HepG2 (cell line): ENCODE measurements at regions not wholly inside any gene's neighbourhood (a gene's known extent, or its start where the extent isn't known, plus 50 kb on each side); places are given as distances from the start of the nearest gene placed in this dataset.

Experiments
- ATAC-seq: fragments of 200-7000 bp; cut with Tn5 transposase; 3 replicates; pipeline ENCODE4 v1.9.1; 2020; ENCODE audit warnings: mild to moderate bottlenecking, moderate library complexity
- BruUV-seq: library from RNA; stranded (reverse); fragments of 400-500 nt; replicated peaks from 2 replicates; lab custom pipeline; 2021; lab: Mats Ljungman, UMichigan
- CTCF ChIA-PET: fragments of 300-600 bp; formaldehyde crosslinking; extraction: SDS; loops from one replicate; lab custom pipeline; 2021; ENCODE audit warnings: low total read pairs, inconsistent platforms, low intra/inter-chr PET ratio; lab: Yijun Ruan, JAX
- POLR2A ChIA-PET: fragments of 350-600 bp; sonication (Branson Sonifier 250); formaldehyde crosslinking; loops from one replicate; lab custom pipeline; 2020; ENCODE audit warnings: antibody characterized with exemption, inconsistent platforms; lab: Yijun Ruan, JAX
- DNase-seq: peaks from one replicate; pipeline ENCODE4 v3.0.0-alpha.2; 2015; ENCODE audit warnings: low spot score
- FAIRE-seq: peaks from 3 replicates; lab custom pipeline; 2011; peaks lifted over from hg19 to GRCh38; lab: Jason Lieb, UNC
- H2AFZ ChIP-seq: one replicate; pipeline ENCODE4 v1.6.1; 2011; ENCODE audit warnings: low read length, inconsistent platforms
- H3K27ac ChIP-seq: fragments of 300-600 bp; 3 replicates; pipeline ENCODE4 v1.8.0; 2011; ENCODE audit warnings: mixed run types, mild to moderate bottlenecking, mixed read lengths, low read length, inconsistent platforms; ENCODE audit not compliant: insufficient read depth; ENCODE audit errors: extremely low read length
- H3K27me3 ChIP-seq, 2 experiments: fragments of 200-600 bp in 1 of 2; 2 replicates in 1 of 2; 3 replicates in 1 of 2; pipeline versions ENCODE4 v1.6.0 to v1.8.0; 2011; ENCODE audit warnings: low read length in 2 of 2, mild to moderate bottlenecking in 2 of 2, moderate library complexity in 2 of 2, inconsistent platforms in 1 of 2; ENCODE audit not compliant: insufficient read depth in 2 of 2, control insufficient read depth in 1 of 2
- H3K36me3 ChIP-seq, 2 experiments: fragments of 200-600 bp in 1 of 2; replicated peaks in 1 of 2; 2 replicates in 1 of 2; 3 replicates in 1 of 2; pipeline versions ENCODE4 v1.5.1 to v1.8.0; 2011; ENCODE audit warnings: low read length in 2 of 2, inconsistent platforms in 1 of 2; ENCODE audit not compliant: insufficient read depth in 2 of 2, control insufficient read depth in 1 of 2
- H3K4me1 ChIP-seq: 2 replicates; pipeline ENCODE4 v1.5.1; 2012; ENCODE audit warnings: low read length, inconsistent platforms; ENCODE audit not compliant: insufficient read depth
- H3K4me2 ChIP-seq: 2 replicates; pipeline ENCODE4 v1.6.0; 2011; ENCODE audit warnings: low read depth, low read length, inconsistent platforms
- H3K4me3 ChIP-seq, 3 experiments: fragments of 200-600 bp in 1 of 3; sonication (generic), shearing (Covaris generic) in 1 of 3; replicated peaks in 1 of 3; 2 replicates each; pipeline ENCODE4 v1.5.1; 2011 to 2016; ENCODE audit warnings: low read length in 3 of 3, inconsistent platforms in 2 of 3, low read depth in 2 of 3, mild to moderate bottlenecking in 2 of 3, control low read depth in 1 of 3, mixed read lengths in 1 of 3; ENCODE audit not compliant: insufficient read depth in 1 of 3
- H3K79me2 ChIP-seq: one replicate; pipeline ENCODE4 v1.6.1; 2011; ENCODE audit warnings: low read length, inconsistent platforms; ENCODE audit not compliant: insufficient read depth
- H3K9ac ChIP-seq: 2 replicates; pipeline ENCODE4 v1.6.0; 2011; ENCODE audit warnings: mild to moderate bottlenecking, low read depth, low read length, inconsistent platforms; ENCODE audit not compliant: insufficient read depth
- H3K9me3 ChIP-seq: 2 replicates; pipeline ENCODE4 v1.5.1; 2012; ENCODE audit warnings: mild to moderate bottlenecking, low read length
- H4K20me1 ChIP-seq: 2 replicates; pipeline ENCODE4 v1.6.0; 2011; ENCODE audit warnings: inconsistent platforms, mild to moderate bottlenecking, low read length, moderate library complexity; ENCODE audit not compliant: insufficient read depth
- ATF7 ChIP-seq, 2 experiments: fragments of 450-650 bp in 1 of 2; sonication (generic) in 1 of 2; formaldehyde crosslinking in 1 of 2; IDR thresholded peaks; 2 replicates each; pipeline versions ENCODE4 v1.4.0 to v1.6.1; 2016 to 2020; ENCODE audit warnings: antibody characterized with exemption in 1 of 2, mild to moderate bottlenecking in 1 of 2, missing genetic modification reagents in 1 of 2
- CHCHD3 ChIP-seq: sonication (generic); formaldehyde crosslinking; IDR thresholded peaks from 2 replicates; pipeline ENCODE4 v1.8.0; 2022; ENCODE audit warnings: mild to moderate bottlenecking, missing genetic modification reagents, moderate library complexity
- CREB1 ChIP-seq, 2 experiments: fragments of 450-650 bp in 1 of 2; IDR thresholded peaks; 2 replicates each; pipeline ENCODE4 v1.6.1; 2016 to 2017; ENCODE audit warnings: control low read depth in 1 of 2, mild to moderate bottlenecking in 1 of 2, missing compliant biosample characterization in 1 of 2, missing genetic modification characterization in 1 of 2
- CREM ChIP-seq, 2 experiments: sonication (generic) in 1 of 2; formaldehyde crosslinking in 1 of 2; IDR thresholded peaks; 2 replicates each; pipeline versions ENCODE4 v1.4.0 to v1.6.1; 2016 to 2020; ENCODE audit warnings: antibody characterized with exemption in 1 of 2, mild to moderate bottlenecking in 1 of 2, missing genetic modification reagents in 1 of 2
- ESRRA ChIP-seq: sonication (generic); formaldehyde crosslinking; IDR thresholded peaks from 2 replicates; pipeline ENCODE4 v1.5.1; 2020; ENCODE audit warnings: mild to moderate bottlenecking, low read depth, missing genetic modification reagents
- JUN ChIP-seq: sonication (generic); formaldehyde crosslinking; IDR thresholded peaks from 2 replicates; pipeline ENCODE4 v1.4.0; 2020; ENCODE audit warnings: mild to moderate bottlenecking, missing genetic modification reagents
- SIX4 ChIP-seq: sonication (generic); formaldehyde crosslinking; IDR thresholded peaks from 2 replicates; pipeline ENCODE4 v1.4.0; 2020; ENCODE audit warnings: missing genetic modification reagents
- TGIF2 ChIP-seq: IDR thresholded peaks from 2 replicates; pipeline ENCODE4 v1.6.1; 2016; ENCODE audit warnings: control low read depth, missing compliant biosample characterization
- ZBTB21 ChIP-seq: sonication (generic); formaldehyde crosslinking; IDR thresholded peaks from 2 replicates; pipeline ENCODE4 v1.4.0; 2020; ENCODE audit warnings: missing genetic modification reagents
- ZNF772 ChIP-seq: sonication (generic); formaldehyde crosslinking; IDR thresholded peaks from 2 replicates; pipeline ENCODE4 v1.5.0; 2020; ENCODE audit warnings: mild to moderate bottlenecking, missing genetic modification reagents
- ZSCAN9 ChIP-seq: IDR thresholded peaks from 2 replicates; pipeline ENCODE4 v1.6.1; 2016; ENCODE audit warnings: borderline replicate concordance
- WGBS: methylation state at CpG from one replicate; pipeline ENCODE4 v1.1.6; 2017; ENCODE audit warnings: low lambda C conversion rate; 5-methylcytosine and 5-hydroxymethylcytosine counted together
- in situ Hi-C: cut with HindIII; loops from 2 replicates; pipeline ENCODE4 v1.10.0; 2017; ENCODE audit warnings: low pct_unique_long_range_greater_than_20kb; ENCODE audit not compliant: extremely low pct_ligation_motif_present
- intact Hi-C: fragments of 100-400 bp; cut with micrococcal nuclease; formaldehyde crosslinking; loops from one replicate; pipeline ENCODE4 v1.10.0; 2022; ENCODE audit not compliant: unreplicated experiment

- no peak overlapping the region for H3K27ac ChIP-seq
- no peaks in the 10 kb centered on the region for H3K27me3 ChIP-seq
- FAIRE-seq (no peak), DNase-seq (no peak), ATAC-seq (no peak)
- no peaks in the 10 kb centered on the region for H3K36me3 ChIP-seq
- no peaks in the 10 kb centered on the region for H3K4me1 ChIP-seq
- in situ Hi-C loops (no loop called here), intact Hi-C loops (no loop called here)
- WGBS, result 2% methylated on average over 2 of the region's 2 CpGs
- CTCF ChIA-PET, result no interaction called here
- POLR2A ChIA-PET, result no interaction called here
- no peak overlapping the region for H3K4me2 ChIP-seq
- no TSS peak for BruUV-seq
- H4K20me1 ChIP-seq, result no peaks in the 10 kb centered on the region
- TF ChIP-seq CREB1 (IDR thresholded peaks at IDR 0.05), result 0 out of 2 replicates have a peak, but pooled peaks have one; percentile 8
- no peak for TF ChIP-seq CREB1 (CRISPR knock-in tag; IDR thresholded peaks at IDR 0.05)
- peak; percentile 90 for TF ChIP-seq ATF7 (IDR thresholded peaks at IDR 0.05)
- no peak for TF ChIP-seq ATF7 (CRISPR knock-in tag; IDR thresholded peaks at IDR 0.05)
- no peak for TF ChIP-seq ZBTB21
- no peak for TF ChIP-seq CREM (IDR thresholded peaks at IDR 0.05)
- no peak for TF ChIP-seq CREM (CRISPR knock-in tag; IDR thresholded peaks at IDR 0.05)
- TF ChIP-seq TGIF2, result no peak
- H3K9me3 ChIP-seq, result peaks cover 72% of the 10 kb centered on the region
- no peak overlapping the region for H3K9ac ChIP-seq
- H3K4me3 ChIP-seq, result no peak overlapping the region
- H2AFZ ChIP-seq, result no peak overlapping the region
- H3K79me2 ChIP-seq, result no peaks in the 10 kb centered on the region
These were observed 287.2 kb downstream of the NUF2 start for GRCh38 chr1:163608979-163609378.

- no peaks in the 10 kb centered on the region for H3K27me3 ChIP-seq
- DNase-seq, result no peak
These were observed 288.1 kb downstream of the NUF2 start for GRCh38 chr1:163609858-163610257.

More at GRCh38 chr1:163609858-163610257, 288.1 kb downstream of the NUF2 start:
- Histone ChIP-seq H3K36me3 (no peaks in the 10 kb centered on the region), H3K9me3 (peaks cover 72% of the 10 kb centered on the region), H3K4me1 (no peaks in the 10 kb centered on the region), H3K27ac (no peak overlapping the region), H3K9ac (no peak overlapping the region), H3K4me2 (no peak overlapping the region), H4K20me1 (no peaks in the 10 kb centered on the region), H2AFZ (no peak overlapping the region), H3K4me3 (no peak overlapping the region), H3K79me2 (no peaks in the 10 kb centered on the region)
- POLR2A ChIA-PET, result no interaction called here
- no peak for TF ChIP-seq SIX4
- TF ChIP-seq ZSCAN9, result no peak
- no peak for TF ChIP-seq ESRRA (CRISPR knock-in tag)
- no peak for TF ChIP-seq CHCHD3 (CRISPR knock-in tag)
- no peak for TF ChIP-seq JUN (CRISPR knock-in tag)
- no peak for TF ChIP-seq ZNF772
- intact Hi-C loops, result no loop called here
- in situ Hi-C loops, result no loop called here
- ATAC-seq (no peak), FAIRE-seq (no peak)
- WGBS, result 2% methylated on average over 4 of the region's 4 CpGs
- BruUV-seq, result no TSS peak
- CTCF ChIA-PET, result no interaction called here
